Right lung (tissue), 2 donors: ENCODE measurements at regions not wholly inside any gene's neighbourhood (a gene's known extent, or its start where the extent isn't known, plus 50 kb on each side); places are given as distances from the start of the nearest gene placed in this dataset.

Source experiments
- DNase-seq, 2 donors: peaks; one replicate each; pipeline ENCODE4 v3.0.0-alpha.2; 2013

DNA sequence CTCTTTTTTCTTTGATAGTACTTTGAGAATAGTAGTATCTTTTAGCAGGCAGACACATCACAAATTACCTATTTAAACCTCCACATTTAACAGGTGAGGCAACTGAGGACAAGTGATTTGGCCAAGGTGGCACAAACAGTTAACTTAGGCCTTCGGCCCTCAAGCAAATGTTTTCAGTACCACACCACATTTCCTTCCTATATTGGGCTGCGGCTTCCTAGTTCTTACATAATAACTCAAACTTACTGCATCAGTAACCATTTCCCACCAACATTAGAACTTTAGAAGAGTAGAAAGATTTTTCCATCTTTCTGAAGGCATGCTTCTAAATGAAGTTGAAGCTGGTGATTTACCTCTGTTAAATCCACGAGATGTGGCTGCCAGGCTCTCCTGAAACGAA is 63.2 kb upstream of the SLC4A4 start:
- DNase-seq: no peak

DNA sequence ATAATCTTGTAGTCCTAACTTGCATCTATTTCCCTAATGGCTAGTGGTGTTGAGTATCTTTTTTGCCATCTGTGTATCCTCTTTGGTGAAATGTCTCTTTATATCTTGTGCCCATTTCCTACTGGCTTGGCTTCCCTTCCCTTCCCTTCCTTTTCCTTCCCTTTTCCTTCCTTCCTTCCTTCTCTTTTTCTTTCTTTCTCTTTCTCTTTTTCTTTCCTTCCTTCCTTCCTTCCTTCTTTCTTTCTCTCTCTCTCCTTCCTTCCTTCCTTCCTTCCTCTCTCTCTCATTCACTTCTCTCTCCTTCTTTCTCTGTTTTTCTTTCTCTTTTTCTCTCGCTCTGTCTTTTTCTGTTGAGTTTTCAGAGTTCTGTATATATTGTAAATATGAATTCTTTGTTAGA is 61.5 kb upstream of the SLC4A4 start:
- no peak for DNase-seq

DNA sequence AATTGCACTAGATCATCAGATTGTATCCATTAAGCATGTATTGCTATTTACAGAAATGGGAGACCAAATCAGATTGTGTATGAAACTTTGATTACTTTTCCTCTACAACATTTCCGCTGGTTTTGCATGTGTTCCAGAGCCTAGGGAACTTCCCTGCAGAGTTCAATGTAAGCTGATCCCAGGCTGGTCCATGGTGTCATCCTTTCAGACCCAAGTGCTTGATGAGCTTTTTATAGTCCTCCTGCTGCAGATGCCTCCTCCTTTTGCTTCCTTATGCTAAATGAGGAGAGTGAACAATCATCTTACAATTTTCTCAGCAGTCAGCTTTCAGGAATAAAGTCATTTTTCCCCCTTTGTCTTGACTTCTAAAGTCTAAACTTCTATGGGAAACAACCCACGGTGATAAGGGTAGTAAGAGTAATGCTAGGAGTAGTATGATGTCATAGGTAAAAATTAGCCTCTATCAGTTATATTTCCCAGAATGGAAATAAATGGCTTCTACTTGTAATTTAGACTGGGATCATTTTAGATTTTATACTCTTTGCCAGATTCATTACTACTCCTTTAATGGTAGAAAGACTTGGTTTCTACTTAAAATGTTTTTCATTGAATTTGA is 55.1 kb upstream of the SLC4A4 start:
- no peak for DNase-seq

GRCh38 chr4:71287305-71287704 is 51.5 kb upstream of the SLC4A4 start:
- no peak for DNase-seq

DNA sequence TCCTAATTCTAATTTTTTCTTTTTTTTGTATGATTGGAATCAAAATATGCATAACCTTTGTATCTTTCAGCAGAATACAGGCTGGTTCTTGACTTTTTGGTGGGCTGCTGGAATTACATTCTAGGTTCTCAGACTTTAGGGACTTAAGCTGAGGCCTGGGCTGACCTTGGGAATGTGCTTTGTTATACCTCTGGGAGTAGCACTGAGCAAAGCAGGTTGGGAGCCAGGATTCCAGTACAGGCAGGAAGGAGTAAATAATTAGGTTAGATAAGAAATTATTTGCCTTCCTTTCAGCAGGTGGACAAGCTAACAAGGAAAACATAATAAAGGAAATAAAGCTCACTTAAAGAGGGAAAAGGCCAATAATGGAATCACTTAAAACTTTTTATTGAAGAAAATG is 49.9 kb upstream of the SLC4A4 start:
- DNase-seq: no peak
